ENCODE measurements at regions not wholly inside any gene's neighbourhood (a gene's known extent, or its start where the extent isn't known, plus 50 kb on each side); places are given as distances from the start of the nearest gene placed in this dataset.

- H3K9me3 ChIP-seq (ENCODE audit: low read depth, low read length, poor library complexity, severe bottlenecking) = no peaks in the 10 kb centered on the region
- TF ChIP-seq CTCF (conservative IDR thresholded peaks at IDR 0.05; ENCODE audit: low read depth, low read length) (no peak), EZH2 (IDR thresholded peaks at IDR 0.05; ENCODE audit: borderline replicate concordance, low read depth, low read length, poor library complexity, severe bottlenecking) (no peak)
- CTCF ChIA-PET = no interaction called here
- no peak overlapping the region for H3K27ac ChIP-seq (ENCODE audit: low read depth, low read length, poor library complexity, severe bottlenecking)
- intact Hi-C loops (cut with micrococcal nuclease; ENCODE audit: unreplicated experiment) = no loop called here
- H3K36me3 ChIP-seq (ENCODE audit: insufficient read depth, low read length, poor library complexity, severe bottlenecking) = no peaks in the 10 kb centered on the region
- H3K4me1 ChIP-seq (ENCODE audit: insufficient read depth, low read length, poor library complexity, severe bottlenecking) = no peaks in the 10 kb centered on the region
- POLR2A ChIA-PET (ENCODE audit: low non-redundant PET) = no interaction called here
- no TSS peak for BruUV-seq (replicated peaks)
- no peaks in the 10 kb centered on the region for H3K27me3 ChIP-seq (replicated peaks; ENCODE audit: insufficient read depth, low read depth, low read length, poor library complexity)
- no peak for DNase-seq (ENCODE audit: low spot score)
- H3K4me3 ChIP-seq (ENCODE audit: low read depth, low read length, poor library complexity, severe bottlenecking) = no peak overlapping the region
Observed at GRCh38 chr6:66848244-66848953, 1141.4 kb upstream of the EYS start.

- BruUV-seq (replicated peaks) = no TSS peak
- no peaks in the 10 kb centered on the region for H3K4me1 ChIP-seq (ENCODE audit: insufficient read depth, low read length, poor library complexity, severe bottlenecking)
- H3K27ac ChIP-seq (ENCODE audit: low read depth, low read length, poor library complexity, severe bottlenecking) = no peak overlapping the region
- ChIA-PET CTCF (no interaction called here), POLR2A (ENCODE audit: low non-redundant PET) (no interaction called here)
- TF ChIP-seq EZH2 (IDR thresholded peaks at IDR 0.05; ENCODE audit: borderline replicate concordance, low read depth, low read length, poor library complexity, severe bottlenecking) (no peak), CTCF (conservative IDR thresholded peaks at IDR 0.05; ENCODE audit: low read depth, low read length) (no peak)
- no peaks in the 10 kb centered on the region for H3K36me3 ChIP-seq (ENCODE audit: insufficient read depth, low read length, poor library complexity, severe bottlenecking)
- peak; percentile 22 for DNase-seq (ENCODE audit: low spot score)
- intact Hi-C loops (cut with micrococcal nuclease; ENCODE audit: unreplicated experiment) = no loop called here
- no peaks in the 10 kb centered on the region for H3K27me3 ChIP-seq (replicated peaks; ENCODE audit: insufficient read depth, low read depth, low read length, poor library complexity)
- H3K9me3 ChIP-seq (ENCODE audit: low read depth, low read length, poor library complexity, severe bottlenecking) = no peaks in the 10 kb centered on the region
- no peak overlapping the region for H3K4me3 ChIP-seq (ENCODE audit: low read depth, low read length, poor library complexity, severe bottlenecking)
Observed at GRCh38 chr6:66838764-66839163, 1131.7 kb upstream of the EYS start.

- no peaks in the 10 kb centered on the region for H3K27me3 ChIP-seq (replicated peaks; ENCODE audit: insufficient read depth, low read depth, low read length, poor library complexity)
- H3K4me3 ChIP-seq (ENCODE audit: low read depth, low read length, poor library complexity, severe bottlenecking) = no peak overlapping the region
- no peaks in the 10 kb centered on the region for H3K36me3 ChIP-seq (ENCODE audit: insufficient read depth, low read length, poor library complexity, severe bottlenecking)
- CTCF ChIA-PET = no interaction called here
- POLR2A ChIA-PET (ENCODE audit: low non-redundant PET) = no interaction called here
- TF ChIP-seq EZH2 (IDR thresholded peaks at IDR 0.05; ENCODE audit: borderline replicate concordance, low read depth, low read length, poor library complexity, severe bottlenecking) (no peak), CTCF (conservative IDR thresholded peaks at IDR 0.05; ENCODE audit: low read depth, low read length) (no peak)
- H3K4me1 ChIP-seq (ENCODE audit: insufficient read depth, low read length, poor library complexity, severe bottlenecking) = no peaks in the 10 kb centered on the region
- intact Hi-C loops (cut with micrococcal nuclease; ENCODE audit: unreplicated experiment) = no loop called here
- H3K27ac ChIP-seq (ENCODE audit: low read depth, low read length, poor library complexity, severe bottlenecking) = no peak overlapping the region
- no peak for DNase-seq (ENCODE audit: low spot score)
- no TSS peak for BruUV-seq (replicated peaks)
- H3K9me3 ChIP-seq (ENCODE audit: low read depth, low read length, poor library complexity, severe bottlenecking) = no peaks in the 10 kb centered on the region
Observed at GRCh38 chr6:66825539-66825938, 1118.5 kb upstream of the EYS start.

All from A673 (cell line).